Muscle layer of duodenum (tissue), 2 donors: ENCODE measurements at regions not wholly inside any gene's neighbourhood (a gene's known extent, or its start where the extent isn't known, plus 50 kb on each side); places are given as distances from the start of the nearest gene placed in this dataset.

Experiments used
- H3K27ac ChIP-seq: one replicate; pipeline ENCODE4 v1.7.0; 2013; ENCODE audit warnings: mild to moderate bottlenecking, low read length
- H3K27me3 ChIP-seq: one replicate; pipeline ENCODE4 v1.7.0; 2013; ENCODE audit warnings: low read depth, mild to moderate bottlenecking, control low read depth, low read length
- H3K36me3 ChIP-seq, 2 donors: one replicate each; pipeline ENCODE4 v1.7.0; 2013; ENCODE audit warnings: low read length in 2 of 2, control low read depth in 1 of 2, mild to moderate bottlenecking in 1 of 2; ENCODE audit not compliant: insufficient read depth in 2 of 2, control insufficient read depth in 1 of 2
- H3K4me1 ChIP-seq, 2 donors: one replicate each; pipeline ENCODE4 v1.7.0; 2013; ENCODE audit warnings: low read length in 2 of 2, mild to moderate bottlenecking in 2 of 2, control low read depth in 1 of 2, moderate library complexity in 1 of 2; ENCODE audit not compliant: insufficient read depth in 2 of 2, control insufficient read depth in 1 of 2
- H3K4me3 ChIP-seq, 2 donors: one replicate each; pipeline ENCODE4 v1.7.0; 2013; ENCODE audit warnings: low read length in 2 of 2, low read depth in 1 of 2, mild to moderate bottlenecking in 1 of 2
- H3K9me3 ChIP-seq, 2 donors: one replicate each; pipeline ENCODE4 v1.7.0; 2013; ENCODE audit warnings: low read length in 2 of 2, control low read depth in 1 of 2, mild to moderate bottlenecking in 1 of 2; ENCODE audit not compliant: control insufficient read depth in 1 of 2
- donor health status: healthy.

DNA sequence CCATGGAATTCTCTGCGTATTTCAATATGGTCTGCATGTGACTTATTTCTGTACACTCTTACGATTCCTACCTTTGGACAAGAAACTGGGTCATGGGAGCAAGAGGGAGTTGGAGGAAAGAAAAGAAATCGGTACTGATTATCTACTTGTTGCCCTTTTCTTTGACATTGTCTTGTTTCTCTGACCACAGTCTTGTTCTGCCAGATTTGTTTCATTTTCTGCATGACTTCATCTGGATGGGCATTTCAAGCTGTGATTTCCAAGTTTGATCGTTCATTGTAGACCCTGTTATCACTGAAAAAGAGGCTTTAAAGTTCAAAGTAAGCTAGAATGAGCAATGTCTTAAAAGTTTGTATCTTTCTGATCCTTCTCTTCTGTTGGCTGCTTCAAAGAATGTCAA, 2186.3 kb upstream of the CELF4 start:
- Histone ChIP-seq H3K27ac (no peak overlapping the region), H3K9me3 (no peaks in the 10 kb centered on the region), H3K36me3 (no peaks in the 10 kb centered on the region), H3K4me1 (no peaks in the 10 kb centered on the region), H3K27me3 (no peaks in the 10 kb centered on the region), H3K4me3 (no peak overlapping the region)

DNA sequence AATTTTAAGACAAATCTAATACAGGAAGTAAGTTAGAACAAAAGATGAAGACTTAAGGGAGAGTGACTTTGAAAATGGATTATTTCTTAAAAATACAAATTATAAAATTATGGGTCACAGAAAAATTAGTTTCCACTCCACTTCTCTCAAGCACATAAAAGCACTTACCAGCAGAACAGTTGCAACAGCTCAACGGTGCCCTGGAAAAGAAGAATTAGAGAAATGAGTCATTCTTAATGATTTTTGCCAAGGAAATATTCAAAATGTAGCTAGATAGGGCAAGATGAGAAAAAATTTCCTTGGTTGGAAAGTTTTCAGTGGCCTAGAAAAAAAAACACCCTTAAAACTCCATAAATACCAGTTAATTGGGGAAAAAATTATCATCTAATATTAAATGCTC, 2185.6 kb upstream of the CELF4 start:
- no peak overlapping the region for H3K4me3 ChIP-seq
- H3K36me3 ChIP-seq: no peaks in the 10 kb centered on the region
- H3K27me3 ChIP-seq: no peaks in the 10 kb centered on the region
- no peaks in the 10 kb centered on the region for H3K9me3 ChIP-seq
- H3K4me1 ChIP-seq: no peaks in the 10 kb centered on the region
- H3K27ac ChIP-seq: no peak overlapping the region

GRCh38 chr18:39749154-39749553, 2183.6 kb upstream of the CELF4 start:
- Histone ChIP-seq H3K27me3 (no peaks in the 10 kb centered on the region), H3K9me3 (no peaks in the 10 kb centered on the region), H3K27ac (no peak overlapping the region), H3K36me3 (no peaks in the 10 kb centered on the region), H3K4me3 (no peak overlapping the region), H3K4me1 (no peaks in the 10 kb centered on the region)

- Histone ChIP-seq H3K27ac (no peak overlapping the region), H3K27me3 (no peaks in the 10 kb centered on the region), H3K9me3 (no peaks in the 10 kb centered on the region), H3K4me3 (no peak overlapping the region), H3K4me1 (no peaks in the 10 kb centered on the region), H3K36me3 (no peaks in the 10 kb centered on the region)
Measured at GRCh38 chr18:39748727-39749126, 2183.1 kb upstream of the CELF4 start.

- H3K27ac ChIP-seq: no peak overlapping the region
- no peaks in the 10 kb centered on the region for H3K9me3 ChIP-seq
- no peaks in the 10 kb centered on the region for H3K4me1 ChIP-seq
- H3K4me3 ChIP-seq: no peak overlapping the region
- no peaks in the 10 kb centered on the region for H3K36me3 ChIP-seq
- no peaks in the 10 kb centered on the region for H3K27me3 ChIP-seq
Measured at GRCh38 chr18:39746201-39746600, 2180.6 kb upstream of the CELF4 start.

- Histone ChIP-seq H3K9me3 (no peaks in the 10 kb centered on the region), H3K27me3 (no peaks in the 10 kb centered on the region), H3K27ac (no peak overlapping the region), H3K4me3 (no peak overlapping the region), H3K4me1 (no peaks in the 10 kb centered on the region), H3K36me3 (no peaks in the 10 kb centered on the region)
Measured at GRCh38 chr18:39743463-39743862, 2177.9 kb upstream of the CELF4 start.

DNA sequence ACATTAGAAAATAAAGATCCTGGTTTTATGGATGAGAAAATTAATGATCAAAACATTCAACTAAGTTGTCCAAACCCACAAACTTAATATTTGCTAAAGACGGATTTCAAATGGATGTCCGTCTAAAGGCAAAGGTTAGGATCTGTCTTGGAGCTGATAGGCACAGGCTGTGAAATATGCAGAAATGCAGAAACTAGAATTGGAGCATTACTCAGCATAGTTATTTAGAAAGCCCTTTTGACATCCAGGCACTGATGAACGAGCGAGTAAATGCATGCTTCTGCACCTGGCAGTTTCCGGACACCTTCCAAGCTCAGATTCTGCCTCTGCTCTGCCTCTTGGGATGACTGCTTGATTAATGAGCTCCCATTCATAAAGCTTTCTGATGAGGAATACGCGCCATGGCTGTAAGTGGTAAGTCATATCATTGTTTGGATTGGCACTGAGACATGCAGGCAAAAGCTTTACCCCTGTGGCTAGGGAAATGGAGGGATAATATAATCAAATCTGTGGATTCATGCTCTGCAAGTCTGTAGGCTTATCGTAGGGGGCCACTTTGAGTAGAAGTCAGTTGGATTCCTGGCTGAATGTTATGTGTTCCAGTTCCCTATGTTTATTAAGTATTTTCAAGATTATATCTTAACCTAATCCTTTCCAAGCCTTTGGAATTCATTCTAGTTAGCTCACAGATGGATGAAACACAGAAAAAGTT, 2176.3 kb upstream of the CELF4 start:
- Histone ChIP-seq H3K27ac (no peak overlapping the region), H3K36me3 (no peaks in the 10 kb centered on the region), H3K4me3 (no peak overlapping the region), H3K4me1 (no peaks in the 10 kb centered on the region), H3K27me3 (no peaks in the 10 kb centered on the region), H3K9me3 (no peaks in the 10 kb centered on the region)

- H3K27ac ChIP-seq: no peak overlapping the region
- no peaks in the 10 kb centered on the region for H3K9me3 ChIP-seq
- H3K4me1 ChIP-seq: no peaks in the 10 kb centered on the region
- no peak overlapping the region for H3K4me3 ChIP-seq
- H3K27me3 ChIP-seq: no peaks in the 10 kb centered on the region
- H3K36me3 ChIP-seq: no peaks in the 10 kb centered on the region
Measured at GRCh38 chr18:39737869-39738268, 2172.3 kb upstream of the CELF4 start.

DNA sequence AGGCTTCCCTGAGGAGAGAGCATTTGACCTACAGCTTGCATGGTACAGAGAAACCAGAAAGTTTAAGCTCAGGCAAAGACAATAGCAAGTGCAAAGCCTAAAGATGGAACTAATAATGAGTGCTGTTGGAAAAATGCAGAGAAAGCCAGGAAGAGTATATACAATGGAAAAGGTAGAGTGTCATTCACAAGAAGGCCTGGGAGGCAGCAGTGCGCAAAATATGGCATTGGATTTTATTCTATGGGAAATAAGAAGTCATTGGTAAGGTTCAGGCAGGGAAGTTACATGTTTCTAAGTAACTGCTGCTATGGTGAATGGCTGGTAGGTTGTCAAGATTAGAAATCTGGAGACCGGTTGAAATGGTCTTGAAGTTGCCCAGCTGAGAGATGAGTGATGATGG, 2167.3 kb upstream of the CELF4 start:
- H3K27ac ChIP-seq: no peak overlapping the region
- no peak overlapping the region for H3K4me3 ChIP-seq
- no peaks in the 10 kb centered on the region for H3K4me1 ChIP-seq

GRCh38 chr18:39730606-39731005, 2165.0 kb upstream of the CELF4 start:
- Histone ChIP-seq H3K4me3 (no peak overlapping the region), H3K27ac (no peak overlapping the region), H3K27me3 (no peaks in the 10 kb centered on the region)

More for the DNA sequence above, 2167.3 kb upstream of the CELF4 start:
- no peaks in the 10 kb centered on the region for H3K27me3 ChIP-seq
- H3K36me3 ChIP-seq: no peaks in the 10 kb centered on the region
- no peaks in the 10 kb centered on the region for H3K9me3 ChIP-seq

DNA sequence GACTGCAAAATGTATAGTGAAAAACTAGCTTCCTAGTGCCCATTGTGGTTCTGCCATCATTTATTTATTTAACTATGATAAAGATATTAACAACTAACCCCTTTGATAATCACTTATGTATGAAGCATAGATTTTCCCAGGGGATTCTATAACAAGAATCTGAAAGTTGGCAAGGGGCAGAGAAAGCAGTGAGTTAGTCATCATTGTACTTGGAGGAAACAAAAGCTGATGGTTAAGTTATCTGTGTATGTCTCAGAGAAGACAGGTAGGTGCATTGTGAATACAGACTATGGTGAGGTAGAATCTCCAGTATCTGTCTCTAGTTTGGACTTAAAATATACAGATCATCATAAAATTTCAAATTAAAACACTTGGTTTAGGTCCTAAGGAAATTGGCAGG, 2159.1 kb upstream of the CELF4 start:
- H3K36me3 ChIP-seq: no peaks in the 10 kb centered on the region
- no peaks in the 10 kb centered on the region for H3K9me3 ChIP-seq
- no peaks in the 10 kb centered on the region for H3K27me3 ChIP-seq
- no peaks in the 10 kb centered on the region for H3K4me1 ChIP-seq
- no peak overlapping the region for H3K4me3 ChIP-seq
- H3K27ac ChIP-seq: no peak overlapping the region

More at GRCh38 chr18:39730606-39731005, 2165.0 kb upstream of the CELF4 start:
- Histone ChIP-seq H3K9me3 (no peaks in the 10 kb centered on the region), H3K36me3 (no peaks in the 10 kb centered on the region), H3K4me1 (no peaks in the 10 kb centered on the region)

DNA sequence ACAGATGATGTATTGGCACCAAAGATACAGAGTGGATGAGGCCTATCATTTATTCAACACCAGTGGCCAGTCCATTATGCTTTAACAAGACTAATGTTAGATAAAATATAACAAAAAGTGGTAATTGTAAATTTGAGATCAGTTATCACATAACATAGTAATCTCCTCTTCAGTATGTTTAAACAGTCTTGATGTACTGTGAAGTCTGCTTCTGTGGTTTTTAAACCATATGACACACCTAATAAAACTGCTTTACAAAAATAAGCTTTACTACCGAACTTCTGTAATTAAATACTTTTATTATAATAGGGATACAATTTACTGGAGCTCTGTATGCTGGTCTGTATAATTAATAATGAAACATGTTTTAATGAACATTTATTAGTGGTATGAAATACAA, 2156.1 kb upstream of the CELF4 start:
- no peaks in the 10 kb centered on the region for H3K36me3 ChIP-seq
- no peaks in the 10 kb centered on the region for H3K9me3 ChIP-seq
- H3K27me3 ChIP-seq: no peaks in the 10 kb centered on the region
- no peak overlapping the region for H3K27ac ChIP-seq
- no peaks in the 10 kb centered on the region for H3K4me1 ChIP-seq
- H3K4me3 ChIP-seq: no peak overlapping the region
